ENCODE measurements at regions not wholly inside any gene's neighbourhood (a gene's known extent, or its start where the extent isn't known, plus 50 kb on each side); places are given as distances from the start of the nearest gene placed in this dataset.

- TF ChIP-seq SPI1 (IDR thresholded peaks at IDR 0.05; ENCODE audit: borderline replicate concordance, low read depth) = no peak
- no peak for TF ChIP-seq GABPA (IDR thresholded peaks at IDR 0.05; ENCODE audit: low read depth)
- TF ChIP-seq CTCF (IDR thresholded peaks at IDR 0.05; ENCODE audit: insufficient read depth, low read length) = no peak
- no peak for TF ChIP-seq REST (IDR thresholded peaks at IDR 0.05; ENCODE audit: insufficient replicate concordance, low read depth)
- no peak overlapping the region for H3K27ac ChIP-seq (replicated peaks)
- DNase-seq (ENCODE audit: low read depth in 1 of 2, low spot score in 1 of 2) = no peak
- no peak overlapping the region for H3K4me3 ChIP-seq (replicated peaks; ENCODE audit: insufficient read depth, low read length)
- H3K27me3 ChIP-seq (ENCODE audit: insufficient read depth, poor library complexity, severe bottlenecking) = no peaks in the 10 kb centered on the region
These were observed 213.9 kb upstream of the JARID2 start for GRCh38 chr6:15032015-15032414.

GRCh38 chr6:15033850-15034203, 212.0 kb upstream of the JARID2 start:
- no peak for DNase-seq (ENCODE audit: low read depth in 1 of 2, low spot score in 1 of 2)
- H3K27ac ChIP-seq (replicated peaks) = no peak overlapping the region
- H3K4me3 ChIP-seq (replicated peaks; ENCODE audit: insufficient read depth, low read length) = no peak overlapping the region
- TF ChIP-seq GABPA (IDR thresholded peaks at IDR 0.05; ENCODE audit: low read depth) (no peak), POLR2AphosphoS5 (IDR thresholded peaks at IDR 0.05; ENCODE audit: low read depth) (no peak), SPI1 (IDR thresholded peaks at IDR 0.05; ENCODE audit: borderline replicate concordance, low read depth) (no peak), CTCF (IDR thresholded peaks at IDR 0.05; ENCODE audit: insufficient read depth, low read length) (no peak), REST (IDR thresholded peaks at IDR 0.05; ENCODE audit: insufficient replicate concordance, low read depth) (no peak)
- H3K27me3 ChIP-seq (ENCODE audit: insufficient read depth, poor library complexity, severe bottlenecking) = no peaks in the 10 kb centered on the region

- Histone ChIP-seq H3K27ac (replicated peaks) (no peak overlapping the region), H3K27me3 (ENCODE audit: insufficient read depth, poor library complexity, severe bottlenecking) (no peaks in the 10 kb centered on the region), H3K4me3 (replicated peaks; ENCODE audit: insufficient read depth, low read length) (no peak overlapping the region)
- no peak for TF ChIP-seq CTCF (IDR thresholded peaks at IDR 0.05; ENCODE audit: insufficient read depth, low read length)
- no peak for TF ChIP-seq POLR2AphosphoS5 (IDR thresholded peaks at IDR 0.05; ENCODE audit: low read depth)
- no peak for TF ChIP-seq GABPA (IDR thresholded peaks at IDR 0.05; ENCODE audit: low read depth)
- no peak for TF ChIP-seq REST (IDR thresholded peaks at IDR 0.05; ENCODE audit: insufficient replicate concordance, low read depth)
- TF ChIP-seq SPI1 (IDR thresholded peaks at IDR 0.05; ENCODE audit: borderline replicate concordance, low read depth) = no peak
- no peak for DNase-seq (ENCODE audit: low read depth in 1 of 2, low spot score in 1 of 2)
These were observed 209.1 kb upstream of the JARID2 start for GRCh38 chr6:15036690-15037245.

Measured in HL-60 (cell line).